Nephron progenitor cell (in vitro differentiated cells): ENCODE measurements at regions not wholly inside any gene's neighbourhood (a gene's known extent, or its start where the extent isn't known, plus 50 kb on each side); places are given as distances from the start of the nearest gene placed in this dataset.

Experiments used
- DNase-seq: peaks from one replicate; pipeline ENCODE4 v3.0.0; 2021
- H3K27ac Mint-ChIP-seq: 2 replicates; pipeline ENCODE4 v1.8.0; 2021; ENCODE audit warnings: mild to moderate bottlenecking, moderate library complexity, mixed read lengths
- H3K27me3 Mint-ChIP-seq: 2 replicates; pipeline ENCODE4 v1.8.0; 2021; ENCODE audit warnings: mild to moderate bottlenecking, low read depth, mixed read lengths; ENCODE audit not compliant: poor library complexity
- H3K36me3 Mint-ChIP-seq: 2 replicates; pipeline ENCODE4 v1.8.0; 2021; ENCODE audit warnings: low read depth, mixed read lengths
- H3K4me1 Mint-ChIP-seq: 2 replicates; pipeline ENCODE4 v1.8.0; 2021; ENCODE audit warnings: mixed read lengths
- H3K4me3 Mint-ChIP-seq: 2 replicates; pipeline ENCODE4 v1.8.0; 2021; ENCODE audit warnings: mild to moderate bottlenecking, moderate library complexity, mixed read lengths
- H3K9me3 Mint-ChIP-seq: 2 replicates; pipeline ENCODE4 v1.8.0; 2021; ENCODE audit warnings: mild to moderate bottlenecking, moderate library complexity, mixed read lengths
- TF ChIP-seq, protein P1 (sequence below): fragments of 200-600 bp; sonication (generic); IDR thresholded peaks from 2 replicates; pipeline ENCODE4 v1.5.0; 2021; ENCODE audit warnings: antibody characterized with exemption

DNA sequence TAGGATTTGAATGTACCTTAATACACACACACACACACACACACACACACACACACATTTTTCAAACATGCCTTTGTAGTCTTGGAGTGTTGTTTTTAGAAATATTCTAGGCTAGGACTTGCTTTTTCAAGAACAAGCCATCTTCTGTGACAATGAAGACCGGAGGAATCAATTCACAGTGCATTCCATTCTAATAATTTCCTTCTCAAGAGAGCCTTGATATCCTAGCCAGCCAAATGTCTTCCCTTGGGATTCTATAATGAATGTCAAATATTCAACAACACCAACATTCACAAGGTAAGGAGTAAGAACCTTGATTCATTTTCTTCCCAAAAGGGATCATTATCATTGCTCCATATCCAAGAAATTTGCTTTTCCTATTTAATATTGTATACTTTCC lies 180.3 kb downstream of the SLITRK1 start:
- Mint-ChIP-seq H3K9me3 (no peaks in the 10 kb centered on the region), H3K4me1 (no peaks in the 10 kb centered on the region)
- no peak for DNase-seq

DNA sequence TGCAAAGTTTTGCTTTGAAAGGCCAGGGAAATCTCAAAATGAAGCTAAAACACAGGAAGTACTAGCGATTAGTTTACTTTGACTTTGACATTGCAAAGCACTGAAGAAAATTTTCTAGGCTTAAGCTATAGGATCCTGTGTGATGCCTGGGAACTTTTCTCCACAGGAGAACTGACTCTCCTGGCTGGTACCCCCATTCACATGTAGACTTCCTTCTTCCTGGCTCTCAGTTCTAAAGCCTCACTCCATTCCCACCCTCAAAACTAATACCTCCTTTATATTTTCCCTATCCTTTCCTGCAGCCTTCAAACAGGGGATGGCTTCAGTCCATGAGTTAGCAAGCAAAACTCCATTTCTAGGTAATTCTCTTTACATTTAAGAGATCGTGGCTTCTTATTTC lies 189.5 kb downstream of the SLITRK1 start:
- Mint-ChIP-seq H3K36me3 (no peaks in the 10 kb centered on the region), H3K4me1 (no peaks in the 10 kb centered on the region), H3K4me3 (no peak overlapping the region), H3K27me3 (no peaks in the 10 kb centered on the region), H3K9me3 (no peaks in the 10 kb centered on the region), H3K27ac (no peak overlapping the region)
- TF ChIP-seq, protein P1, sequence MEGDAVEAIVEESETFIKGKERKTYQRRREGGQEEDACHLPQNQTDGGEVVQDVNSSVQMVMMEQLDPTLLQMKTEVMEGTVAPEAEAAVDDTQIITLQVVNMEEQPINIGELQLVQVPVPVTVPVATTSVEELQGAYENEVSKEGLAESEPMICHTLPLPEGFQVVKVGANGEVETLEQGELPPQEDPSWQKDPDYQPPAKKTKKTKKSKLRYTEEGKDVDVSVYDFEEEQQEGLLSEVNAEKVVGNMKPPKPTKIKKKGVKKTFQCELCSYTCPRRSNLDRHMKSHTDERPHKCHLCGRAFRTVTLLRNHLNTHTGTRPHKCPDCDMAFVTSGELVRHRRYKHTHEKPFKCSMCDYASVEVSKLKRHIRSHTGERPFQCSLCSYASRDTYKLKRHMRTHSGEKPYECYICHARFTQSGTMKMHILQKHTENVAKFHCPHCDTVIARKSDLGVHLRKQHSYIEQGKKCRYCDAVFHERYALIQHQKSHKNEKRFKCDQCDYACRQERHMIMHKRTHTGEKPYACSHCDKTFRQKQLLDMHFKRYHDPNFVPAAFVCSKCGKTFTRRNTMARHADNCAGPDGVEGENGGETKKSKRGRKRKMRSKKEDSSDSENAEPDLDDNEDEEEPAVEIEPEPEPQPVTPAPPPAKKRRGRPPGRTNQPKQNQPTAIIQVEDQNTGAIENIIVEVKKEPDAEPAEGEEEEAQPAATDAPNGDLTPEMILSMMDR: no peak
- no peak for DNase-seq

More for the DNA sequence above, 180.3 kb downstream of the SLITRK1 start:
- no peaks in the 10 kb centered on the region for H3K27me3 Mint-ChIP-seq
- TF ChIP-seq, protein P1: no peak
- no peaks in the 10 kb centered on the region for H3K36me3 Mint-ChIP-seq
- no peak overlapping the region for H3K27ac Mint-ChIP-seq
- no peak overlapping the region for H3K4me3 Mint-ChIP-seq

DNA sequence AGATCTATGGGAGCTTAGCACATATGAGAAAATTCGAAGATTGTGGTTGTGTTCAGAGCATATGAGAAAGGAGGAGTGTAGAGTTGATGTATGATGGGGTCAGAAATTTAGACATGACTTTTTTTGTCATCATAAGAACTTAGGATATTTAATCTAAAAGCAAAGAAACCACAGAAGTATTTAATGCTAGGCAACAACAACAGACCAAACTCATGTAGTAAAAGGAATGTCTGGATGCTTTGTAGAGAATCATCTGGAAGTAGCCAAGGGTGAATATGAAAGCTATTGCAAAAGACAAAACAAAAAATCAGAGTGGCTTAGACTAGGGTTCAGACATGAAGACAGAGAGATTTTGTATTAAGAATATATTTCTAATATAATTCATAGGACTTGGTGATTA lies 190.3 kb downstream of the SLITRK1 start:
- H3K27ac Mint-ChIP-seq: no peak overlapping the region
- no peak for DNase-seq

DNA sequence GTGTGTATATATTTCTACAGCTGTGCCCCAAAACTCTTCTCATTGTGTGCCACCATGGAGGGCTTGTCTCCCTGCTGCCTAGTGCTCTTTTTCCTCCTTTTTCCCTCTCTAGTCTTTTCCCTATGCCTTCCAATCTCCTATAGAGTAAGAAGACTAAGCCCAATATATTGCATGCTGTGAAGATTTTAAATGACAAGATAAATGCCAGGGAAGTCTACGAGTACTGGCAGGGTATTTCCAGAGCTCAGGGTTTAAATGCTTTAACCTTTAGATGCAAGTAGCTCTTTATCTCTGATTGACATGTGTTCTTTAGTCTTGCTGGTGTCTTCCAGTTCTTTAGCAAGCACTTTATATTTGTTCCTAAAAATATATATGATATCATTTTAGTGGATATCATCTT lies 200.7 kb downstream of the SLITRK1 start:
- TF ChIP-seq, protein P1: no peak
- Mint-ChIP-seq H3K36me3 (no peaks in the 10 kb centered on the region), H3K27me3 (no peaks in the 10 kb centered on the region), H3K27ac (no peak overlapping the region), H3K9me3 (no peaks in the 10 kb centered on the region), H3K4me3 (no peak overlapping the region), H3K4me1 (no peaks in the 10 kb centered on the region)
- no peak for DNase-seq

More for the DNA sequence above, 190.3 kb downstream of the SLITRK1 start:
- Mint-ChIP-seq H3K9me3 (no peaks in the 10 kb centered on the region), H3K4me3 (no peak overlapping the region), H3K36me3 (no peaks in the 10 kb centered on the region), H3K4me1 (no peaks in the 10 kb centered on the region), H3K27me3 (no peaks in the 10 kb centered on the region)
- TF ChIP-seq, protein P1: no peak

DNA sequence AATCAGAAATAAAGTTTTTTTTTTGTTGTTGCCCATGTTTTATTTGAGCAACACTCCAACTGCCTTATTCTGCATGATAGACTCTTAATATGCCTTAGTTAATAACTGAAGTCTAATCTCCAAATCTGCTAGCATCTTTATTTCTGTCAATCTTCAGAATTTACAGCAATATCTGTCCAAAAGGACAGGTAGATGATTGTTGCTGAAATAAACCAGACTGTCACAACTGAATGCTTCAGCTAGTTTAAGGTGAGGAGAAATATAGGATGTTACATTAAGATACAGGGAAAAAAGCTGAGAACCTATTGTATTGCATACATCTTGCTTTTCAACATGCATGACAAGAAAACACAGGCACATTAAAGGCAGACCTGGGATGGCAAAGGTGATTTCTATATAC lies 204.3 kb downstream of the SLITRK1 start:
- Mint-ChIP-seq H3K9me3 (peaks cover 6% of the 10 kb centered on the region), H3K27me3 (peaks cover 4% of the 10 kb centered on the region), H3K4me1 (peaks cover 4% of the 10 kb centered on the region), H3K27ac (no peak overlapping the region), H3K4me3 (no peak overlapping the region), H3K36me3 (no peaks in the 10 kb centered on the region)
- DNase-seq: no peak
- TF ChIP-seq, protein P1: no peak

DNA sequence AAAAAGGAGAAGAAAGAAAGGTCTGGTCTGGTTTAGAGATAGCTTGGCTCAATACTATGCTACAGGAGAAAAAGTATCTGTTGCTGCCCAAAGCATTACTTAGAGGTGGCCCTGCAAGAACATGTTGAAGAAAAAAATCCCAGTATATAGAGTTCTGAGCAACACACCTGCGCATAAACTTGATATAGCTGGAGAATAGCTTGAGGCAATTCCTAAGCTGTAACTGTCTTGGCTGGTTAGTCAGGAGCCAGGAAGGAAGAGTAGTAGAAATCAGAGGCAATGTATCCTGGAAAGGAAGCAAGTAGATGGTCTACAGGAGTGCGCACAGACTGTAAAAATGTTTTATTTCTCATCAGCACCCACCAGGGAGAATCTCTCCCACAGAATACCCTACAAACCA lies 209.7 kb downstream of the SLITRK1 start:
- H3K36me3 Mint-ChIP-seq: no peaks in the 10 kb centered on the region
- H3K9me3 Mint-ChIP-seq: peaks cover 16% of the 10 kb centered on the region

More for the DNA sequence above, 209.7 kb downstream of the SLITRK1 start:
- Mint-ChIP-seq H3K27me3 (peaks cover 9% of the 10 kb centered on the region), H3K4me1 (peaks cover 4% of the 10 kb centered on the region), H3K4me3 (no peak overlapping the region), H3K27ac (no peak overlapping the region)
- DNase-seq: no peak
- TF ChIP-seq, protein P1: no peak
